Upper lobe of right lung (tissue), 1 donor: ENCODE measurements at regions not wholly inside any gene's neighbourhood (a gene's known extent, or its start where the extent isn't known, plus 50 kb on each side); places are given as distances from the start of the nearest gene placed in this dataset.

Experiments used
- ATAC-seq: fragments of 200-7000 bp; cut with Tn5 transposase; one replicate; pipeline ENCODE4 v1.9.1; 2020; ENCODE audit warnings: mild to moderate bottlenecking, moderate library complexity
- DNase-seq: peaks from one replicate; pipeline ENCODE4 v3.0.0-alpha.2; 2020
- H3K27ac ChIP-seq: fragments of 200-600 bp; one replicate; pipeline ENCODE4 v1.8.0; 2022
- H3K27me3 ChIP-seq: fragments of 200-600 bp; one replicate; pipeline ENCODE4 v1.8.0; 2022; ENCODE audit warnings: mild to moderate bottlenecking
- H3K36me3 ChIP-seq: fragments of 200-600 bp; one replicate; pipeline ENCODE4 v1.8.0; 2022
- H3K4me1 ChIP-seq: fragments of 200-600 bp; one replicate; pipeline ENCODE4 v1.8.0; 2022
- H3K4me3 ChIP-seq: fragments of 200-600 bp; one replicate; pipeline ENCODE4 v1.8.0; 2022; ENCODE audit warnings: mild to moderate bottlenecking
- H3K9me3 ChIP-seq: fragments of 200-600 bp; one replicate; pipeline ENCODE4 v1.8.0; 2022
- intact Hi-C: fragments of 100-400 bp; cut with DNase I; formaldehyde crosslinking; loops from one replicate; pipeline ENCODE4 v1.11.0; 2022
- TF ChIP-seq, protein P1 (sequence below): fragments of 200-600 bp; IDR thresholded peaks from one replicate; pipeline ENCODE4 v1.8.0; 2022; ENCODE audit warnings: antibody characterized with exemption
- donor health status: DM: no; HTN: yes; CAD: no; lungs with severe emphysema.

DNA sequence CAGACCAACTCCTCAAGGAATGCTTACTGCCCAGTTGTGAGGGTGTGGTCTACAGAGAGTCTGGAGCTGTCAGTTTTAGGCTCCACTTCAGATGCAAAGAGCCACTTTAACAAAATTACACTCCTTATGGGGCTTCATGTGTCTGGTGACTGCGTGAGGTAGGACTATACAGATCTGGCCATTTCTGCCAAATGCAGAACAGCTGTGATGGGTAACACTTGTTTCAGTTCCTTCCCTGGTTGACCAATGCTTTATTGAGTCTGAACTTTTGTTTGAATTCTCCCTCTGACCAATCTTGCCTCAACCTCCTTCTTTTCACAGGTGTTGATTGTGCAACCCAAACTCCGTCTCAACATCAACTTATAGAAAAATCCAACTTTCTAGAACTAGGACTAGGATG lies 181.2 kb downstream of the OMA1 start:
- DNase-seq (no peak), ATAC-seq (no peak)
- Histone ChIP-seq H3K27me3 (no peaks in the 10 kb centered on the region), H3K4me1 (no peaks in the 10 kb centered on the region), H3K36me3 (no peaks in the 10 kb centered on the region), H3K4me3 (no peak overlapping the region), H3K9me3 (peaks cover 4% of the 10 kb centered on the region), H3K27ac (no peak overlapping the region)
- intact Hi-C loops: no loop called here
- TF ChIP-seq, protein P1, sequence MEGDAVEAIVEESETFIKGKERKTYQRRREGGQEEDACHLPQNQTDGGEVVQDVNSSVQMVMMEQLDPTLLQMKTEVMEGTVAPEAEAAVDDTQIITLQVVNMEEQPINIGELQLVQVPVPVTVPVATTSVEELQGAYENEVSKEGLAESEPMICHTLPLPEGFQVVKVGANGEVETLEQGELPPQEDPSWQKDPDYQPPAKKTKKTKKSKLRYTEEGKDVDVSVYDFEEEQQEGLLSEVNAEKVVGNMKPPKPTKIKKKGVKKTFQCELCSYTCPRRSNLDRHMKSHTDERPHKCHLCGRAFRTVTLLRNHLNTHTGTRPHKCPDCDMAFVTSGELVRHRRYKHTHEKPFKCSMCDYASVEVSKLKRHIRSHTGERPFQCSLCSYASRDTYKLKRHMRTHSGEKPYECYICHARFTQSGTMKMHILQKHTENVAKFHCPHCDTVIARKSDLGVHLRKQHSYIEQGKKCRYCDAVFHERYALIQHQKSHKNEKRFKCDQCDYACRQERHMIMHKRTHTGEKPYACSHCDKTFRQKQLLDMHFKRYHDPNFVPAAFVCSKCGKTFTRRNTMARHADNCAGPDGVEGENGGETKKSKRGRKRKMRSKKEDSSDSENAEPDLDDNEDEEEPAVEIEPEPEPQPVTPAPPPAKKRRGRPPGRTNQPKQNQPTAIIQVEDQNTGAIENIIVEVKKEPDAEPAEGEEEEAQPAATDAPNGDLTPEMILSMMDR: no peak

DNA sequence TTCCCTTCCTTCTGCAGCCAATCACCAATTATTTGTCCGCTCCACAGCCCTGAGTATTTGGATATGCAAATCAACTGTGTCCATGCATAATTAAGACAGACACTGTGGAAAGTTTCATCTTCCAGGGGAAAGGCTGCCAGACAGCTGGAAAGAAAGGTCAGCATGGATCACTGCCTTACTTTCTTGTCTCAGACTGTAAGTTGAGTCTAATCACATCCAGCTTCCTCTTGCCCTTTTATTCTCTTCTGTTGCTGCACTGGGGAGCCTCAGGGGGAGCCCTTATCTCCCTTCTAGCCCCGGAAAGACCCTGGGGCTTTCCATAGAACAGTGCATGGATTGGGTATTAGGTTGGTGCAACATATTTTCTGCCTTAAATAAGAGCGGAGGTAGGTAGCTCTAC lies 182.9 kb downstream of the OMA1 start:
- TF ChIP-seq, protein P1: no peak
- no peak for ATAC-seq
- no peaks in the 10 kb centered on the region for H3K27me3 ChIP-seq
- intact Hi-C loops: no loop called here
- no peaks in the 10 kb centered on the region for H3K36me3 ChIP-seq
- no peaks in the 10 kb centered on the region for H3K4me1 ChIP-seq
- no peak overlapping the region for H3K4me3 ChIP-seq
- no peak overlapping the region for H3K27ac ChIP-seq
- no peaks in the 10 kb centered on the region for H3K9me3 ChIP-seq
- no peak for DNase-seq

DNA sequence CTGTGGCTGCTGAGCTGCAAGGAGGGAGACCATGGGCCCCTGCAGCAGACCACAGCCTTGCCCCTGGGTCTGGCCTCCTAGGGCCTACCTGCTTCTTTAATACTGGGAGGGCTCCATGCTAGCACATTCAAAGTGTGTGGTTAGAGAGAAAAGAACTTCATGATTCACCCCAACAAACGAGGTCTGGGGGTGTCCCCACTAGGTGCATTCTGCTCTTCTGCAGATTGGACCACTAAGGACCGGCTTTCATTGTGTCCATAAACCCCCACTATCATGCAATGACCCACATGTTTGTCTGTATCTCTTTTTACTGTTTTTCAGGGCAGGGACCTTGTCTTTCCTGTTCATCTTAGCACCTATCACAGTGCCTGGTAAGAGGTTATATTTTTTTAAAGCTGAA lies 185.4 kb downstream of the OMA1 start:
- ATAC-seq (no peak), DNase-seq (no peak)
- H3K27me3 ChIP-seq: no peaks in the 10 kb centered on the region
- H3K36me3 ChIP-seq: no peaks in the 10 kb centered on the region
- H3K9me3 ChIP-seq: no peaks in the 10 kb centered on the region
- no peaks in the 10 kb centered on the region for H3K4me1 ChIP-seq
- intact Hi-C loops: no loop called here
- no peak overlapping the region for H3K4me3 ChIP-seq
- H3K27ac ChIP-seq: no peak overlapping the region
- TF ChIP-seq, protein P1: no peak

DNA sequence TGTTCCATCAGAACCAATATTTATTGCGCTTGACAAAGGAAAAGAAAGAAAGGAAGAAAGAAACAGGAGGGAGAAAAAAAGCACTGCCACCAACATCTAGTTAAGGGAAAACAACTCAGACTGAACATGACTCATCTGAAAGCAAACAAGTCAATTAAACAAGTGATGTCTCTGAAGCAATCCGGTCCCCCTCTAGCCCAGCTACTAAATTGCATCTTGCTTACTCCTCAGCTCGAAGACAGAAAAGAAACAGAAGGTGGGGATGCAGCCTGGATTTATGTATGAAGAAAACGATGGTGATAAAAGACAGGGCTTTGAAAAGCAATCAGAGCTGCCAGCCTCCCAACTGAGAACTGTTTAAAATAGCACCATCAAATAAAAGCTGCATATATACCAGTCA lies 188.2 kb downstream of the OMA1 start:
- no peaks in the 10 kb centered on the region for H3K9me3 ChIP-seq
- H3K36me3 ChIP-seq: no peaks in the 10 kb centered on the region
- no peak overlapping the region for H3K27ac ChIP-seq
- no peak overlapping the region for H3K4me3 ChIP-seq
- TF ChIP-seq, protein P1: no peak
- H3K4me1 ChIP-seq: no peaks in the 10 kb centered on the region
- H3K27me3 ChIP-seq: no peaks in the 10 kb centered on the region
- no peak for DNase-seq
- intact Hi-C loops: no loop called here
- ATAC-seq: no peak

DNA sequence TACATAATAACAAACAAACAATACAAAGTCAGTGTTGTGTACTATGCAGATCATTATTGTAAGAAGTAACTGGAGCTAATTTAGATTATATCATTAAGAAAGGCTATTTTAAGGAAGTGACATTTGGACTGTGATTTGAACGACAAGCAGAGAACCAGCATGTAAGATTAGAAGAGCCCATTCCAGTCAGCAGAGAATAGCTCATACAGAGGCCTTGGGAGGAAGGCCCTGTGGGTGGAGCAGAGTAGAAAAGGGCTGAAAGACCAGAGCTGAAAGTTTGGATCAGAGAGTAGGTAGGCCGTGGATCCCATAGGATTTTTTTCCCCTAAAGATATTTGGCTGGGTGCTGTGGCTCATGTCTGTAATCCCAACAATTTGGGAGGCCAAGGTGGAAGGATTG lies 190.1 kb downstream of the OMA1 start:
- Histone ChIP-seq H3K9me3 (no peaks in the 10 kb centered on the region), H3K4me3 (no peak overlapping the region), H3K36me3 (no peaks in the 10 kb centered on the region), H3K4me1 (no peaks in the 10 kb centered on the region), H3K27ac (no peak overlapping the region), H3K27me3 (no peaks in the 10 kb centered on the region)
- no peak for ATAC-seq
- DNase-seq: no peak
- intact Hi-C loops: no loop called here
- TF ChIP-seq, protein P1: no peak

DNA sequence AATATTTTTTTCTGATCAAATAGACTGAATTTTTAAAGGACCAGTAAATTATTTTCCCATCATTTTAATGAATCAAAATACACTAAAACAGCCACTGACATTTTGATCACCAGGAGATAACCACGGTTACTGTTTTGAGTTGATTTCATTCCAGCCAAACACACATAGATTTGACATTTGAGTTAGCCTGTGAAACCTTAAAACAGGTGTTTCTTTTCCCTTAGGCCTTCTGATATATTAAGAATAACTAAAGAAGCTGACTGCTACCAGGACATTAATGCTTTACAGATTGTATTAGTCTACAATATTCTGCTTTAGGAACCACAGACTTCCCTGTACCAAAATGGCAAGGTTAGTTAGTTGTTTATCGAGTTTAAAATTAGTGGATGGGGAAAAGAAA lies 193.4 kb downstream of the OMA1 start:
- TF ChIP-seq, protein P1: no peak
- DNase-seq (no peak), ATAC-seq (no peak)
- H3K27me3 ChIP-seq: no peaks in the 10 kb centered on the region
- H3K4me3 ChIP-seq: no peak overlapping the region
- no peaks in the 10 kb centered on the region for H3K4me1 ChIP-seq
- no peak overlapping the region for H3K27ac ChIP-seq
- intact Hi-C loops: no loop called here
- H3K9me3 ChIP-seq: no peaks in the 10 kb centered on the region
- H3K36me3 ChIP-seq: no peaks in the 10 kb centered on the region
